ENCODE measurements at regions not wholly inside any gene's neighbourhood (a gene's known extent, or its start where the extent isn't known, plus 50 kb on each side); places are given as distances from the start of the nearest gene placed in this dataset.

GRCh38 chr1:87933171-87933570 is 604.5 kb downstream of the LMO4 start:
- TF ChIP-seq CTCF (IDR thresholded peaks at IDR 0.05) (no peak), POLR2AphosphoS5 (IDR thresholded peaks at IDR 0.05) (no peak), POLR2A (IDR thresholded peaks at IDR 0.05) (no peak)
